ENCODE measurements at regions not wholly inside any gene's neighbourhood (a gene's known extent, or its start where the extent isn't known, plus 50 kb on each side); places are given as distances from the start of the nearest gene placed in this dataset.

DNA sequence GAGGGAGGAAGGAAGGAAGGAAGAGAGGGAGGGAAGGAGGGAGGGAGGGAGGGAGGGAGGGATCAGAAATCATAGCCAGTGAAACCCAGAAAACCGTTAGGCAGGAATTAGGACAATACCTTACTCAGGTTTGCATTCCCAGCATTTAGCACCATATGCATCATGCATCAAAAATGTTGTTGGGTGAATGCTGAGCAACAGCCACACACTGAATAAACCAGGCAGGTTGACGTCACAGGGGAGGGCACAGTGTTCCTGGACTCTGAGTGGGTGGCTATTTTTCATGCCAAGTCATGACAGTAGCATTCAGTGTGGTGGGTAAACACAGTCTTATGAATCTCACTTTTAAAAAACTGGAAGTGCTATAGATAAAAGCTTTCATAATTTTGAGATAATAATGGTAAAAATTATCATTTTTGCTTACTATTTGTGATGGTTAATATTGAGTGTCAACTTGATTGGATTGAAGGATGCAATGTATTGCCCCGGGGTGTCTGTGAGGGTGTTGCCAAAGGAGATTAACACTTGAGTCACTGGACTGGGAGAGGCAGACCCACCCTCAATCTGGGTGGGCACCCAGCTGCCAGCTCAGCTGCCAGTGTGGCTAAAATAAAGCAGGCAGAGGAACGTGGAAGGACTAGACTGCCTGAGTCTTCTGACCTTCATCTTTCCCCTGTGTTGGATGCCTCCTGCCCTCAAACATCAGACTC is 199.1 kb upstream of the PRKCQ start:
- CTCF ChIA-PET = no interaction called here
- intact Hi-C loops (cut with micrococcal nuclease) = no loop called here
- no peak for TF ChIP-seq CEBPB (IDR thresholded peaks at IDR 0.05; ENCODE audit: low read depth)
- TF ChIP-seq ELF1 (IDR thresholded peaks at IDR 0.05; ENCODE audit: borderline replicate concordance, low read depth) = no peak
- peak; percentile 74; the same call in 1 of the 2 replicates for TF ChIP-seq EGR1 (IDR thresholded peaks at IDR 0.05; ENCODE audit: low read depth)
- no peak for TF ChIP-seq RAD21 (IDR thresholded peaks at IDR 0.05; ENCODE audit: low read depth)
- TF ChIP-seq TCF7L2 (IDR thresholded peaks at IDR 0.05; ENCODE audit: borderline replicate concordance, extremely low read depth, insufficient read depth, insufficient read length) = no peak
- TF ChIP-seq, protein P1, sequence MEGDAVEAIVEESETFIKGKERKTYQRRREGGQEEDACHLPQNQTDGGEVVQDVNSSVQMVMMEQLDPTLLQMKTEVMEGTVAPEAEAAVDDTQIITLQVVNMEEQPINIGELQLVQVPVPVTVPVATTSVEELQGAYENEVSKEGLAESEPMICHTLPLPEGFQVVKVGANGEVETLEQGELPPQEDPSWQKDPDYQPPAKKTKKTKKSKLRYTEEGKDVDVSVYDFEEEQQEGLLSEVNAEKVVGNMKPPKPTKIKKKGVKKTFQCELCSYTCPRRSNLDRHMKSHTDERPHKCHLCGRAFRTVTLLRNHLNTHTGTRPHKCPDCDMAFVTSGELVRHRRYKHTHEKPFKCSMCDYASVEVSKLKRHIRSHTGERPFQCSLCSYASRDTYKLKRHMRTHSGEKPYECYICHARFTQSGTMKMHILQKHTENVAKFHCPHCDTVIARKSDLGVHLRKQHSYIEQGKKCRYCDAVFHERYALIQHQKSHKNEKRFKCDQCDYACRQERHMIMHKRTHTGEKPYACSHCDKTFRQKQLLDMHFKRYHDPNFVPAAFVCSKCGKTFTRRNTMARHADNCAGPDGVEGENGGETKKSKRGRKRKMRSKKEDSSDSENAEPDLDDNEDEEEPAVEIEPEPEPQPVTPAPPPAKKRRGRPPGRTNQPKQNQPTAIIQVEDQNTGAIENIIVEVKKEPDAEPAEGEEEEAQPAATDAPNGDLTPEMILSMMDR (IDR thresholded peaks at IDR 0.05 in 2 of 3, conservative IDR thresholded peaks at IDR 0.05 in 1 of 3; ENCODE audit: borderline replicate concordance in 1 of 3, insufficient read depth in 1 of 3, low read depth in 2 of 3, low read length in 2 of 3) = no peak
- peak; percentile 36; the same call in 1 of the 2 replicates for TF ChIP-seq POLR2AphosphoS5 (IDR thresholded peaks at IDR 0.05; ENCODE audit: low read depth, low read length)
- TF ChIP-seq MAX (IDR thresholded peaks at IDR 0.05) = peak; percentile 40; the same call in 1 of the 2 replicates
- TF ChIP-seq, protein P2, sequence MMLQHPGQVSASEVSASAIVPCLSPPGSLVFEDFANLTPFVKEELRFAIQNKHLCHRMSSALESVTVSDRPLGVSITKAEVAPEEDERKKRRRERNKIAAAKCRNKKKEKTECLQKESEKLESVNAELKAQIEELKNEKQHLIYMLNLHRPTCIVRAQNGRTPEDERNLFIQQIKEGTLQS (IDR thresholded peaks at IDR 0.05) = no peak; the same call in 1 of the 2 replicates
- peak; percentile 50; the same call in 1 of the 2 replicates for TF ChIP-seq CBX3 (IDR thresholded peaks at IDR 0.05; ENCODE audit: low read depth)
- TF ChIP-seq EZH2 (IDR thresholded peaks at IDR 0.05) = no peak
- TF ChIP-seq ZFX (IDR thresholded peaks at IDR 0.05) = no peak
- TF ChIP-seq SIN3A (IDR thresholded peaks at IDR 0.05; ENCODE audit: low read depth) = peak; percentile 63; the same call in 1 of the 2 replicates
- peak; percentile 76 for TF ChIP-seq SP1 (IDR thresholded peaks at IDR 0.05; ENCODE audit: low read depth)
- TF ChIP-seq SRF (IDR thresholded peaks at IDR 0.05; ENCODE audit: low read depth) = no peak
- peak; percentile 85 for TF ChIP-seq JUND (IDR thresholded peaks at IDR 0.05)
- no peak for TF ChIP-seq EZH2phosphoT487 (IDR thresholded peaks at IDR 0.05; ENCODE audit: borderline replicate concordance)
- TF ChIP-seq, protein P3, sequence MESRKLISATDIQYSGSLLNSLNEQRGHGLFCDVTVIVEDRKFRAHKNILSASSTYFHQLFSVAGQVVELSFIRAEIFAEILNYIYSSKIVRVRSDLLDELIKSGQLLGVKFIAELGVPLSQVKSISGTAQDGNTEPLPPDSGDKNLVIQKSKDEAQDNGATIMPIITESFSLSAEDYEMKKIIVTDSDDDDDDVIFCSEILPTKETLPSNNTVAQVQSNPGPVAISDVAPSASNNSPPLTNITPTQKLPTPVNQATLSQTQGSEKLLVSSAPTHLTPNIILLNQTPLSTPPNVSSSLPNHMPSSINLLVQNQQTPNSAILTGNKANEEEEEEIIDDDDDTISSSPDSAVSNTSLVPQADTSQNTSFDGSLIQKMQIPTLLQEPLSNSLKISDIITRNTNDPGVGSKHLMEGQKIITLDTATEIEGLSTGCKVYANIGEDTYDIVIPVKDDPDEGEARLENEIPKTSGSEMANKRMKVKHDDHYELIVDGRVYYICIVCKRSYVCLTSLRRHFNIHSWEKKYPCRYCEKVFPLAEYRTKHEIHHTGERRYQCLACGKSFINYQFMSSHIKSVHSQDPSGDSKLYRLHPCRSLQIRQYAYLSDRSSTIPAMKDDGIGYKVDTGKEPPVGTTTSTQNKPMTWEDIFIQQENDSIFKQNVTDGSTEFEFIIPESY (IDR thresholded peaks at IDR 0.05; ENCODE audit: extremely low read depth, insufficient replicate concordance, low read length) = peak; percentile 20
- no peak for TF ChIP-seq REST (IDR thresholded peaks at IDR 0.05; ENCODE audit: low read depth)
- TF ChIP-seq FOSL1 (IDR thresholded peaks at IDR 0.05; ENCODE audit: low read depth) = peak; percentile 67

More for the DNA sequence above, 199.1 kb upstream of the PRKCQ start:
- Histone ChIP-seq H2AFZ (ENCODE audit: low read depth, low read length, poor library complexity, severe bottlenecking) (peak overlapping the region; percentile 3), H3K9me3 (ENCODE audit: control insufficient read depth in 1 of 2, insufficient read depth in 1 of 2, low read depth in 1 of 2, low read length in 2 of 2) (no peaks in the 10 kb centered on the region), H3K4me2 (ENCODE audit: low read length) (peak overlapping the region; percentile 65), H3K79me2 (ENCODE audit: insufficient read depth, low read length) (no peaks in the 10 kb centered on the region), H3K9ac (ENCODE audit: low read length) (peak overlapping the region; percentile 39), H3K9me2 (ENCODE audit: insufficient read depth) (no peaks in the 10 kb centered on the region), H4K20me1 (ENCODE audit: insufficient read depth) (no peaks in the 10 kb centered on the region), H3K27ac (ENCODE audit: low read depth, low read length) (no peak overlapping the region), H3K27me3 (ENCODE audit: insufficient read depth, low read length) (no peaks in the 10 kb centered on the region), H3K4me3 (replicated peaks in 1 of 2; ENCODE audit: low read depth in 1 of 2, low read length in 2 of 2) (peak overlapping the region in 1 of 2 experiments; percentile 15; a peak in 1 of 4 replicates), H3K36me3 (ENCODE audit: control insufficient read depth in 1 of 2, insufficient read depth in 2 of 2, low read length in 2 of 2) (no peaks in the 10 kb centered on the region), H3K4me1 (ENCODE audit: control insufficient read depth in 1 of 2, insufficient read depth in 2 of 2, low read length in 2 of 2) (peaks cover 0 to 31% of the 10 kb centered on the region in 2 experiments; a peak in 2 of 4 replicates)
- ChIA-PET RAD21 (ENCODE audit: low non-redundant PET in 1 of 2, low total read pairs in 2 of 2, uncharacterized antibody in 2 of 2, unreplicated experiment in 2 of 2) (no interaction called here), POLR2A (no interaction called here)
- BruUV-seq (replicated peaks) = no TSS peak
- DNase-seq (ENCODE audit: low read depth, low spot score) (peak; percentile 91), ATAC-seq (peak; percentile 98)

All from HCT116 (cell line).